GF-D8 (cell line): ENCODE measurements at regions not wholly inside any gene's neighbourhood (a gene's known extent, or its start where the extent isn't known, plus 50 kb on each side); places are given as distances from the start of the nearest gene placed in this dataset.

Source experiments
- DNase-seq: peaks from one replicate; lab custom pipeline; 2025; lab: John Stamatoyannopoulos, UW

- no peak for DNase-seq
Observed at GRCh38 chr6:45791211-45792168, 224.2 kb downstream of the CLIC5 start.

- DNase-seq: no peak
Observed at GRCh38 chr6:45789238-45789637, 226.4 kb downstream of the CLIC5 start.

- DNase-seq: no peak
Observed at GRCh38 chr6:45787384-45787783, 228.3 kb downstream of the CLIC5 start.

- no peak for DNase-seq
Observed at GRCh38 chr6:45786355-45786781, 229.3 kb downstream of the CLIC5 start.

GRCh38 chr6:45784250-45784649 lies 231.4 kb downstream of the CLIC5 start:
- no peak for DNase-seq

- no peak for DNase-seq
Observed at GRCh38 chr6:45783716-45784115, 231.9 kb downstream of the CLIC5 start.

- DNase-seq: no peak
Observed at GRCh38 chr6:45781890-45782289, 233.8 kb downstream of the CLIC5 start.

GRCh38 chr6:45780523-45780922 lies 235.1 kb downstream of the CLIC5 start:
- DNase-seq: no peak

GRCh38 chr6:45775026-45775697 lies 240.5 kb downstream of the CLIC5 start:
- no peak for DNase-seq

- DNase-seq: no peak
Observed at GRCh38 chr6:45773906-45774305, 241.8 kb downstream of the CLIC5 start.

- no peak for DNase-seq
Observed at GRCh38 chr6:45772886-45773495, 242.7 kb downstream of the CLIC5 start.

- DNase-seq: no peak
Observed at GRCh38 chr6:45772051-45772450, 243.6 kb downstream of the CLIC5 start.

- no peak for DNase-seq
Observed at GRCh38 chr6:45763281-45763680, 252.4 kb downstream of the CLIC5 start.

GRCh38 chr6:45759472-45759810 lies 256.2 kb downstream of the CLIC5 start:
- DNase-seq: no peak

- DNase-seq: no peak
Observed at GRCh38 chr6:45758787-45759471, 256.7 kb downstream of the CLIC5 start.

GRCh38 chr6:45757443-45758130 lies 258.1 kb downstream of the CLIC5 start:
- no peak for DNase-seq

GRCh38 chr6:45756606-45757005 lies 259.1 kb downstream of the CLIC5 start:
- DNase-seq: no peak

- no peak for DNase-seq
Observed at GRCh38 chr6:45754432-45754831, 261.2 kb downstream of the CLIC5 start.

- DNase-seq: no peak
Observed at GRCh38 chr6:45746046-45746445, 269.6 kb downstream of the CLIC5 start.

GRCh38 chr6:45743028-45743615 lies 272.5 kb downstream of the CLIC5 start:
- no peak for DNase-seq

- no peak for DNase-seq
Observed at GRCh38 chr6:45742591-45742990, 273.1 kb downstream of the CLIC5 start.
